M059J (cell line): ENCODE measurements at regions not wholly inside any gene's neighbourhood (a gene's known extent, or its start where the extent isn't known, plus 50 kb on each side); places are given as distances from the start of the nearest gene placed in this dataset.

ENCODE experiments used
- DNase-seq: peaks from one replicate; pipeline ENCODE4 v3.0.0-alpha.2; 2012; ENCODE audit warnings: low read depth

DNA sequence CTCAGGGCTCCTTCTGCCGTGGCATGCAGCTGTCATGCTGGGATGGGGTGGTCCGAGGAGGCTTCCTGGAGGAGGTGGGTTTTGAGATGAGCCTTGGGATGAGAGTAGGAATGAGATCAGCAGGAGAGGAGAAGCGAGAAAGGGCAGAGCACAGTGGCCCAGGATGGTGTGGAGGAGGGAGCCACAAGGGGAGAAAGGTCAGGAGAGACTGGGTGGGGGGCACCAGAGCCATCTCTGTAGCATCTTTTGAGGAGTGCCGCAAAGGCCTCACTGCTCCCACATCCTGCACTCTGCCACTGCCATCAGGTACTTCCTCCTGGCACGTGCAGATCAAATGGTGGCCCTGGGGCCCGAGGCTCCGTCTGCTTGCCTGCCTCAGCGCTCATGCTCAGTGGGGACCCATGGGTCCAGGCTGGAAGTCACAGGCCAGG is 150.2 kb downstream of the MACROH2A1 start:
- DNase-seq, result no peak

DNA sequence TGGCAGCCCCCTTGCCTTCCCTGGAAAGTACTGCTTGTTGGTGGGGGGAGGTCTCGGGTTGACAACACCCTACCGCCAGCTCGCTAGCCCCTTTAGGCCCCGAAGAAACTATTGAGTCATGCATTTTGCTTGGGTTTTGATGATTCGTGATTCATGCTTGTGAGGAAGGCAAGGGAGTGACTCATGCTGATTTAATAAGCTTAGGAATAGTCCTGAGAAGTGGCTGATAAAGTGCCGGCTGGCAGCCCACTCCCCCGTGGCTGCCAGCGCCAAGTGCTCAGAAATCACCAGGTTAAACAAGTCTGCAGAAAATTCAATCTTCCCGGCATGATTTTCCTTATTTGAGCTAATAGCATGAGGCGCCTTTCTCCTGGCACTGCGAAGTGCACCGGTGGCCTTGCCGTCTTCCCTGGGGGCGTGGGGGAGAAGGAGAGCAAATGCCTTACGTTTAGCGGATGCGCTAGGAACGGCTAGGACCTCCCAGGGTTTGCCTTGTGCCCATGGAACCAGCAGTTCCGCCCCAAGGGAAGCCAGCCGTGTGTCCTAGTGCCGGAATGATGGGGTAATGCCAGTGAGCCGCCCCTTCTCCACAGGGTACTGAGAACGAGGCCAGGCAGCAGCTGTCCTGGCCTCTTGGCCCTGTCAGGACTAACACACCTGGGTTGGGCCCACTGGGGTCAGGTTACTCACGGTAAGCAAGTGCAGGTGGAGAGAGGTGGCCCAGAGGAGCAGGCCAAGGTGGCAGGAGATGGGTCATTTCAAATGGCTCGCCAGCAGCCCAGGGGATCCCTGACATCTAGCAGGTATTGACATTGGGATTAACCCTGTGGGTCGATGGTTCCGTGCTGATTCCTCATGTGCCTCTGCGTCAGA is 151.9 kb downstream of the MACROH2A1 start:
- DNase-seq, result peak; percentile 98

DNA sequence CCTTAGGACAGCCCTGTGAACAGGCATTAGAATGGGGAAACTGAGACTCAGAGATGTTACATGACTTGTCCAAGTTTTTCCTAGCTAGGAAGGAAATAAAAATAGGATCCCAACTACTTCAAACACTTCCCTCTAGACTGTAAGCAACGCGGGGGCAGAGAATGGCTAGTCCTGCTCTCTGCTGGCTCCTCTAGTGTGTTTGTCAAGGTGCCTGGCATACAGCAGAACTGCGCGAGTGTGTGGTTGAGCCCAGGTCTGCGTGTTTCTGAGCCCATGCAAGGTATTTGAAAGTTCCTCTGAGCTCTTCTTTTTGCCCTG is 152.5 kb downstream of the MACROH2A1 start:
- no peak for DNase-seq

DNA sequence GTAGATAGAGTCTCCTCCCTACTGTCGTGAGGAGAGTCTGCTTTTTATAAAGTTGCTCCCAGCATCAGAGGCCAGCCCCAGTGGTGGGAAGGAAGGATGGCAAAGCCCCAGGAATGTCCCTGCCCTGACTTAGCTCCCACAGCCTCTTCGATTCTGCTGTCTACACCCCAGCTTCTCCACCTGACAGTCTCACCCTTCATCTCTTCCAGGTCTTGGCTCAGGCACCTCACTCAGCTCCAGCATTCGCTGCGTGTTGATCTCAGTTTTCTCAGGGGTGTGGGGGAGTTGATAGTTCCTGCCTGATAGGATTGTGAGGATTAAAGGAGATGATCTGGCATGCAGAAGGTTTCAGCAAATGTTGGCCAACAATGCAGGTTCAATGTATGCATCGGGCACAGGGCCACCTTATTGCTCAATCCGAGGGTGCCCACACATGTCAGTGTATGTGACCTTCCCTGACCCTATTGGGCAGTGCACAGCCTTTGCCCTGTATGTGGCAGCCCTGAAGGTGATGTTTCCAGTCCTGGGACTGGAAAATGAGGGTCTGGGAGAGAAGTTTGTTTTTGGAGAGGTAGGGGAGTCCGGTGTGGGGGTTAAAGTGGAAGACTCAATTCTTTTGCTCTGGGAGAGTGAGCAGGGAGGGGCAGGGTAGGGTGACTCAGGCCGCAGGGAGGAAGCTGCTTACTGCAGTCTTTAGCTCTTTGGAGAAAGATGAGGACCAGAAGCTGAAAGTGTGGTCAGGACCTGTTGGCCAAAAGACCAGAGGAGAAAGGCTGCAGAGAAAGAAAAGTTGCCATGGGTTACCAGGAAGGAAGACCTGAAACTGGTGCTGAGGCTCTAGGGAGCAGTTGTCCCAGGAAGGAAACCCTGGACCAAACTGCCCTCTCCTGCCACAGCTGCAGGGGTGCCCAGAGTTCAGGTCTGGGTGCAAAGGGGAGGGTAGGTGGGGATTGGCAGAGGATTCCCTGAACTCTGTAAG is 153.2 kb downstream of the MACROH2A1 start:
- DNase-seq, result peak; percentile 84

DNA sequence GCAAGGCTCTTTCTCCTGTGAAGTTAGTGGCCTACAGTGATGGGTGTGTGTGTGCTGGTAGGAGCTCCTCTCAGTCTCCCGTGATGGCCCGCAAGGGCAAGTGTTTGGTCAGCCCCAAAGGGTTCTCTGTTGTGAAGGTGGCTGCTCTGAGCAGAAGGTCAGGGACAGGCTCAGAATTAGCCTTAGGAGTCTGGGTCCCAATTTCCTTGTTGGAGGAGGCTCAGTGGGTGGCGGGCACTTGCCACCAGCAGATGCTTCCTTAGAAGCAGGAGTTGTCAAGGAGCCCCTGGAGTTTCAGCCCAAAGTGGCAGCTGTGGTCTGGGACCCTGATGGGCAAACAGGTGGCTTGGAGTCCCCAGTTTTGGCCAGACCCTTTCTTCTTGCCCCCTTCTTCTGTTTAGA is 154.4 kb downstream of the MACROH2A1 start:
- no peak for DNase-seq

DNA sequence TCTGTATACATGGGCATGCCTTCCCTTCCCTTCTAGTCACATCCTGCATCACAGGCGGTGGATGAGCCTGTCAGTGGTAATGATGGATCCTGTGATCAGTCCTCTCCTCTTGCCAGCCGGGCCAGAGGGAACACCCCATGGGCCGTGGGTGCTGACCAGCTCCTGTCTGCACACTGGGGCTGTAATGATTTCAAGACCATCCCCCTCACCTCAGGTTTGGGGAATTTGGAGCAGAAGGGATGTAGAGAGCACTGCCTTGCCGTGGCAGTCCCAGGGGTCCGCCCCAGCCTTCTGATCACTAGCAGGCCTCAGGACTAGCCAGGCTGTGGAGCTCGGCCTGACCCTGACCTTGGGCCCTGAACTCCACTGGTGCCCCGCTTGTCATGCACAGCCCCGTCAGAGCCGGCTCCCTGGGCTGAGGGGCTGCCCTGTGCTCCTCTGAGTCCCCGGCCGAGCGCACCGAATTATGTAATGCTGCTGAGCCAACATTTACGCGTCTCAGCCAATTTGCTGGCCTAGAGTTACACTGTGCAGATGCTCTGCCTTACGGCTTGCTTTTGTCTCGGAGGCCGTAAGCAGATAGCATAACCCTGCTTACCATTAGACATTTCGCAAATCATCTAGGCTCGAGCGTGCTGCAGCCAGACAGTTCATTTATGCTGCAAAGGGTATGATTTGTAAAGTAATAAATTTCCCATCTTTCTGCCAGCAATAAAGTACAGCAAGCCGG is 155.3 kb downstream of the MACROH2A1 start:
- DNase-seq, result no peak

DNA sequence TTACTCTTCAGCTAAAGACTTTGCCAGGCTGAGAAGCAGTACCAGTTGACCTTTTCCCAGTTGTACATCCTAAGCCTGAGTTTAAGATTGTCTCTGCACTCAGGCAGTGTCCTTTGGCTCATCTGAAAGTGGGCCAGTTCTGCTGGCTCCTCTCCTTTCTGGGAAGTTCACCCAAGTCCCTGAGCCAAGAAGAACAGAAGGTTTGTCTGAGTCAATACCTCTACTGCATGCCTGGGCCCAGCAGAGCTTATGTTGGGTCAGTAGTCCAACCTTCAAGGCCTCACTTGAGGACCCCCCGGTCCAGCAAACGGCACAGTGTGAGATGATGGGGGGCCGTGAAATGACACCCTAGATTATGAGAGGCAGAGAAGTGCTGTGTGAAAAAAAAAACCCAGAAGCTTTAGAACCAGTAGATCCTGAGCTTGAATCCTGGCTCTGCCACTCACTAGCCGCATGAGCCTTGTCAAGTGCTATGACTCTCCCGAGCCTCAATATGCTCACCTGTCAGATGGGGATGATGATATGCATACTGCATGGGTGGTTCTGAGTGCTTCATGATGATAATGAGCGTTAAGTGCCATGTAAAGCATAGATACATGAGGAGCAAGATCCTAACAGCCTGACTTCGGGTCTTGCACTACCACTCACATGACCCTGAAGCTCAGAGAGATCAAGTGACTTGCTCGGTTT is 156.0 kb downstream of the MACROH2A1 start:
- DNase-seq, result peak; percentile 54

DNA sequence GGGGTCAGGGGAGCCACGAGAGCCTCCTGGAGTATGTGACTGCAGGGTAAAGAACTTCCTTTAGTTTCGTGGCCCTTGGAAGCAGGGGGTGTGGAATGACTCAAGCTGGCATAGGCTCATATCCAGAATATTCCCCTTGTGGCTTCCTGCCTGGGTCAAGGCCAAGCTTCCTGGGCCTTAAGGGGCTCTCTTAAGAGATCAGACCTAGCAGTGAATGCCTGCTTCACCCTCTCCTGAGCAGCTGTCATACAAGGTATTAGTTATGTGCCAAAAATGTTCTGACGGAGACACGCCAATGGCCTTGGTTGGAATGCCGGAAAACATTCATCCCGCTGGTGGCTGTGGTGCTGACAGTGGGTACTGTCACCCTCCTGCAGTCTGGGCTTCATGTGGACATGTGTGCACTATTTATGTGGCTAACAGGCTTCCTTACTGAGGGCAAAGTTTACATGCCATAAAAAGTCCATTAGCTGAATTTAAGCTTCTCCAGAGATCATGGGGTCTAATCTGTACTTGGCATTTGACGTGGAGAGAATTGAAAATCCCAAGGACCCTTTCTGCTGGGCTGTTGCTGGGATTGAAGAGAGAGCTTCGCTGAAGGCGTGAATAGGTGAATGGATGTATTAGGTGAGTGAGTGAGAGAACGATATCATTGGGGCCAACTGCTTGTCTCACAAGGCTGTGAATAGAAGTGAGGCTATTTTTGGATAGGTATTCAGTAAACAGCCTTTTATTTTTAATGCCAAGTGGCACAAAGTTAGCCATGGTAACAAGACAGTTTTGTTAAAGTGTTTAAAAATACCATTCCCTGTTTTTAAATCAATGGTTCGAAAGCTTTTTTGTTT is 156.8 kb downstream of the MACROH2A1 start:
- DNase-seq, result peak; percentile 98

DNA sequence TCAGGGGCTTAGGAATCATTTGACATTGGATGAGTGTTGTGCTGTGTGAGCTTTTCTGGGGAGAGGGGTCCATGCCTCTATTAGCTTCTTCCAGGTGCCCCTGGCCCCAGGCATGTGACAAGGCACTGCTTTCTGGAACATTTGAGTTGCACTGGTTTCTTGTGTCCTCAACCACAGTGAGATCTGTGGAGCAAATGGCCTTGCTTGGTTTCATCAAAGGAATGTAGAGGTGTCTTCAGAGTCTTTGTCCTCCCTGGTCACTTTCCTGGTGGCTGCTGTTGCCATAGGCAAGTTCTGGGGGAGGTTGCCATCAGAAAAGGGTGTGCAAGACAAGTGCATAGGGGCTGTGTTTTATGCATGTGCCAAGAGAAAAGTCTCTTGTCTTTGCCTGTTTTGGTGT is 157.5 kb downstream of the MACROH2A1 start:
- DNase-seq, result no peak

DNA sequence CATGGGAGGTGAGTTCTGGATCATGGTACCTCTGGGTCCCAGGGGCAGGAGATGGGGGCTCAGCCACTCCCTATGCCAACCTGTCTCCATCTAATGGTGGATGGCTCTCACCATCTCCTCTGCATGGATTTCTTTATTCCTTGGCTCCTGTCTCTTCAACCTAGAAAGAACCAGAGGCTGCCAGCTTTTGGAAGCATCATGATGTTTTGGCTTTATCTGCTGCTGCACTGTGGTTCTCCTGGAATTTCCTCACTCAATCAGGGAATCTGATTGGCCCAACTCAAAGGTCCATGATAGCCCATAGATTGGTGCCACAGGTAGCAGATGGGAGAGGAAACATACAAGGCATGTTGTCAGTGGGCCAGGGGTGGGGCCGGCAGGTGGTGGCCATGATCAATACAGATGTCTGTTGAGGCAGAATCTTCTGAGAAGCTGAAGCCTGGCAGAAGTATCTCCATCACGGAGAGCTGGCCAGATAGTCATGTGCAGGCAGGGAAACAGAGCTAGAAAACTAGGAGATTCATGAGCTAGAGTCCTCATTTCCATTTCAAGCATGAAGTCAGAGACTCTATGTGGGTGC is 158.2 kb downstream of the MACROH2A1 start:
- DNase-seq, result no peak

DNA sequence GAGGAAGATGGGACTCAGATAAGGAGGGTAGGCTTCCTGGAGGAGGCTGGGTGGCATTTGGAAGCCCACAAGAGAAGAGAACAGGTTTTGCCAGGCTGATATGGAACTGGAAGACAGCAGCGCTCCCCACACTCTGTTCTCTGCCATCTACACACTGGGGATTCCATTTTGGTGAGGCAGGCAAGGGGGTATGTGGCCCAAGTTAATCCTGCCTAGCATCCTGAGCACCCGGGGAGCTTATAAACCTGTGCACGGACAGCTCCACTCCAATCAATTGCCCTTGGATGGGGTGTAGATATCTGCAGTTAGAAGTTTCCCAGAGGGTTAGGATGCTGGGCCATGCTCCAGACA is 158.8 kb downstream of the MACROH2A1 start:
- no peak for DNase-seq

DNA sequence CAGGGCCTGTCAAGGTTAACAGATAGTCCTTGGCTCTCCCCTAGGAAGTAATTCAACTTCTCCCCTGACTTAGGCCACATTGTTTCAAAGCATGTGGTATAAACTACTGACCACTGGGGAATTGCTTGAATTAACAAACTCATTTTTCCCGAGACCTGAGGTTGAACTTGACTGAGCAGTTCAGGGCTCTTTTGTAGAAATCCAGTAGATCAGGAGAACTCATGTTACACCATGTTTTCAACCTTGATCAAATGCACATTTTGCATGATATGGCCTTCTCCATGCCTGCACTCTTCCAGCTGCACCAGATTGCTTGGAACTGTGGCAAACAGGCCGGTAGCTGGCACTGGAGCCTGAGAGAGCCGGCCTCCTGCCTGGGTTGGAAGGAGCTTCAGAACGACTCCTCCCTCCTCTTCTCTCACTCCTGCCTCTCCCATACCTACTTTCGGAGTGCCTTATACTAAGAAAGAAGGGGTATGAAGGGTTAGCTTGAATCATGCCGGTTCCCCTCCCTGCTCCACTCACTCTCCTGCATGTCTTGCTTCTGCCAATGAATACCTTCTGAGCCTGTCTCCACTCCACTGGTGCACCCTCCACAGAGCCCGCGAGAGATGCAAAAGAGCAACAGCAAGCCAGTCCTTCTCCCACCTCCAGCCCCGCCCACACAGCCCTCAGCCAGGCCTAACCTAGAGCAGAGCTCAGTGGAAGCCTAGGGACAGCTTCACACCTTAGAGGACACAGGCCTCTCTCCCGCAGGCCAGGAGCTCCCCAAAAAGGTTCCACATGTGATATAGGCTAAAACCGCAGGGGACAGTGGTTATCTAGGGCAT is 159.4 kb downstream of the MACROH2A1 start:
- DNase-seq, result peak; percentile 36

DNA sequence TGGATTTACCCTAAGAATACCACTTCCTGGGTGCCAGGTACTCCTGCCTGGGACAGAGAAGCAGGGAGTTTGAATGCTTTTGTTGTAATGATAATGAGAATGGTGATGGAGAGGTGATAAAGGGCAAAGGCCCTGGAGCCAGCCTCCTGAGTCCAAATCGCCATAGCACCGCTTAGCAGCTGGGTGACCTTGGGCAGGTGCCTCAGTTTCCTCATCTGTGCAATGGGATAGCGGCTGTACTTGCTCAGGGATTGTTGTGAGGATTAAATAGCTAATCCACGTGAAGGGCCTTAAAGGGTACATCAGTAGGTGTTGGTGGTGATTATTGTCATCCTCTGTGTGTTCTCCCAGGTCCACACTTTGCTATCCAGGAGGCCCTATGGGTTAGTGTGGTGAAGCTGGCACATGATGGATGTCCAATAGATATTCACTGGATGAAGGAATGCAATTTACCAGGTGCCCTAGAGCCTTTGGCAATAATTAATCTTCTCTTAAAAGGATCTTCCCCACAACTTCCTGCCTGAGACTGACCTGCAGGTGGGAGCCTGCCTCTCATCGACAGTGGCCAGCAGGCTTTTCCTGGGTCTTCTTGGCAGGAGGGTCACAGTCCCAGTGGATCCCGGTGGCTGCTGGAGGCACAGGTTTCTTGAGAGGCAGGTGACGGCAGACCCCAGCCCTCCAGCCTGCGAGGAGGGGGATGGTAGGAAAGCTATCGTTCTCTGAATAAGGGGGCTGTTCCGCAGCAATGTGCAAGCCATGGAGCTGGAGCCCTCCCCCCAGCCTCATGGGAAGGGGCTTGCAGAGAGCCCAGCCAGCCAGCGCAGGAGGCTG is 160.2 kb downstream of the MACROH2A1 start:
- DNase-seq, result no peak

DNA sequence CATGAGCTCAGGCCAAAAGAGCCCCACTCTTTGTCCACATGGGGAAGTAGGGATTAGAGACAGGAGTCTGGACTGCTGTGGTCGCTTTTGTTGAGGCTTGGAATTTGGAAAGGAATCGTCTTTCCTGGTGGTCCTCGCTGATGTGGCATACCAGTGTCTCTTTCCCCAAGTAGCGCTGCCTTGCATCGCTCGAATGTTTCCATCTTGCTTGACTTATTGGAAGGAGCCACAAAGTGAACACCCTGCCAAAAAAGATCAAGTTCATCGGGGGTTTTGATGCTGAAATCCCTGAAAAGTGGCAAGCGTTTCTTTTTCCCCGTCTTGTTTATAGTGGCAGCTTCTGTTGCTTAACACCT is 161.3 kb downstream of the MACROH2A1 start:
- no peak for DNase-seq

DNA sequence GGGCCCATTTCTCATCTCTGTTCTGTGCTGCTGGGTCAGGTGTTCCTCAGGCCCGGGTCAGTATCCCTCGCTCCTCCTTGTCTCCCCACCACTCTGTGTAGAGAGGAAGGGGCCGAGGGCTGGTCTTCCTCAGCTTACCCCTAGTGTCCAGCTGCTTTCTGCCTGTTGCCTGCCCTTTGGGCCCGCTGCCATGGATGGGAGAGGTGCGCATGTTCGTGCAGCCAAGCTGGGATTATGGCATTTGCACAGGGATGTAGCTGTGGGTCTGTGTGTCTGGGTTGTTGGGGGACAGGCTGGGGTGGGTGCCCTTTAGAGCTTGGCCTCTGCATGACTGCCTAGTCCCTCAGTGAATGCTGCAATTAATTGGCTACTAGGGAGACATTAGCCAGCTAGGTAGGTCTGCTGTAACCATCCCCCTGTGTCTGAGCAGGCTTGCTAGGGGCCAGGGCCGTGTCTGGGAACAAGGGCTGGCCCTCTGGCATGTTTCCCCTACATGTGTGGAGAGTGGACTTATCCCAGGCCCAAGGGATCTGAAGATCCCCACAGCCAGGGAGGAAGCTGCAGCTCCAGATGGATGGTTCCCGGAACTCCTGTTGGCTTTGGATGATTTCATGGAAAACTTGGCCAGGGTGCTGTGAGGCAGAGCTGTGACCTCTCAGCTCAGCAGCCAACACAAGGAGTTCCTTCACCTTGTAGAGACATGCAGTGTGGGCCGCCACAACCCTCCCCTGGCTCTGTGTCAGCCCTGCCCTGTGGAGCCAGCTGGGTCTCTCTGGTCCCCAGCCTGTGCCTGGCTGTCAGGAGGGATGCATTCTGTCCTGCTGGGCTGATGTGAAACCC is 161.9 kb downstream of the MACROH2A1 start:
- no peak for DNase-seq

DNA sequence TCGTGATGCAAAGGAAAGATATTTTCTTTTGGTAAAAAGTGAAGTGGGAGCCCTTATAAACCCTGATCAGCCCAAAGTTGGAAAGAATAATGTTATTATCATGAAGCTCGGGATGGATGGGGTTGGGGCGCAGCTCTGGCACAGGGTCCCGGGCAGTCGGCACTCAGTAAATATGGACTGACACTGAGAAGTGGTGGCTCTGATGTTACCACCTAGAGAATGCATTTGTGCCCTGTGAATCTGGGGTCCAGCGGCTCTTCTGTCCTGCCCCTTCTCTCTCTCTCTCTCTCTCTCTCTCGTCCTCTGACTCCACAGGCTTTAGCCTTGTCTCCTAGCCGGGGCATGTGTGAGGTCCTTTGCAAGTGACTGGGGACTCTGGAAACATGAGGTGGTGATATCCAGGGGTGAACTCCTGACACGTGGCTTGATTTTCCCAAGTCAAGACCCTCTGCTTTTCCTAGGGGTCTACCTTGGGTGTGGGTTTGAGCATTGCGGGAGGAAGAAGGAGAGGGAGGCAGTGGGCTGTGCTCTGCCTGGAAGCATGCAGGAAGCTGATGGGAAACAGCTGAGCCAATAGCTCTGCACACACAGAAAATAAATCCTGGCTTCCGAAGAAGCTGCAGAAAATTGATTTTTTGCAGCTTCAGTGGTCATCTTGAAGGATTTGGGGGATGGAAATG is 162.7 kb downstream of the MACROH2A1 start:
- no peak for DNase-seq
